GM12891 (cell line): ENCODE measurements at regions not wholly inside any gene's neighbourhood (a gene's known extent, or its start where the extent isn't known, plus 50 kb on each side); places are given as distances from the start of the nearest gene placed in this dataset.
A peak's percentile ranks its signal among the peaks of the same experiment; 100 is the strongest.

ENCODE experiments used
- DNase-seq: peaks from one replicate; pipeline ENCODE4 v3.0.0; 2011; ENCODE audit warnings: low spot score; ENCODE audit not compliant: insufficient read length
- FAIRE-seq: peaks from 2 replicates; lab custom pipeline; 2011; peaks lifted over from hg19 to GRCh38; lab: Jason Lieb, UNC
- PAX5 ChIP-seq: IDR thresholded peaks from 2 replicates; pipeline ENCODE4 v1.6.1; 2011; ENCODE audit warnings: low read length, moderate library complexity, mild to moderate bottlenecking; ENCODE audit not compliant: insufficient read depth, severe bottlenecking
- POLR2A ChIP-seq: IDR thresholded peaks from 2 replicates; pipeline ENCODE4 v1.6.1; 2011; ENCODE audit warnings: low read depth, low read length, control low read depth
- POLR2AphosphoS5 ChIP-seq: IDR thresholded peaks from 2 replicates; pipeline ENCODE4 v1.6.1; 2011; ENCODE audit warnings: low read depth, low read length, control low read depth
- POU2F2 ChIP-seq: IDR thresholded peaks from 2 replicates; pipeline ENCODE4 v1.6.1; 2011; ENCODE audit warnings: low read depth, mild to moderate bottlenecking, control low read depth, low read length, moderate library complexity
- SPI1 ChIP-seq: IDR thresholded peaks from 2 replicates; pipeline ENCODE4 v1.6.1; 2011; ENCODE audit warnings: low read depth, low read length, control low read depth
- TAF1 ChIP-seq: IDR thresholded peaks from 2 replicates; pipeline ENCODE4 v1.6.1; 2011; ENCODE audit warnings: low read depth, low read length, control low read depth

GRCh38 chr22:22403771-22404170 is 104.8 kb downstream of the ZNF280B start:
- peak; percentile 74 for FAIRE-seq

GRCh38 chr22:22404598-22405284 is 103.8 kb downstream of the ZNF280B start:
- FAIRE-seq (no peak), DNase-seq (no peak)
- TF ChIP-seq POLR2AphosphoS5 (no peak), SPI1 (peak; percentile 86)

More at GRCh38 chr22:22403771-22404170, 104.8 kb downstream of the ZNF280B start:
- TF ChIP-seq POU2F2: no peak
- TF ChIP-seq POLR2A: no peak
- no peak for TF ChIP-seq PAX5
- no peak for TF ChIP-seq TAF1
- no peak for TF ChIP-seq POLR2AphosphoS5
- TF ChIP-seq SPI1: no peak
- no peak for DNase-seq

GRCh38 chr22:22406445-22407027 is 102.0 kb downstream of the ZNF280B start:
- FAIRE-seq (no peak), DNase-seq (no peak)
- no peak for TF ChIP-seq POU2F2
- TF ChIP-seq TAF1: no peak
- TF ChIP-seq POLR2A: no peak
- TF ChIP-seq PAX5: no peak

GRCh38 chr22:22407061-22407460 is 101.5 kb downstream of the ZNF280B start:
- no peak for DNase-seq
- TF ChIP-seq PAX5 (no peak), SPI1 (no peak), POU2F2 (no peak), POLR2A (no peak), POLR2AphosphoS5 (no peak), TAF1 (no peak)
- FAIRE-seq: no peak

GRCh38 chr22:22408269-22408668 is 100.3 kb downstream of the ZNF280B start:
- TF ChIP-seq TAF1 (no peak), SPI1 (no peak), POU2F2 (no peak), PAX5 (no peak), POLR2A (no peak), POLR2AphosphoS5 (no peak)
- DNase-seq: no peak
- no peak for FAIRE-seq

- FAIRE-seq: peak; percentile 86
- DNase-seq: no peak
These were observed 99.5 kb downstream of the ZNF280B start for GRCh38 chr22:22408731-22409696.

GRCh38 chr22:22410121-22410520 is 98.4 kb downstream of the ZNF280B start:
- peak; percentile 93 for TF ChIP-seq SPI1
- TF ChIP-seq POLR2AphosphoS5: no peak
- no peak for DNase-seq
- peak; percentile 86 for FAIRE-seq

More at GRCh38 chr22:22408731-22409696, 99.5 kb downstream of the ZNF280B start:
- TF ChIP-seq TAF1: no peak
- TF ChIP-seq POU2F2: no peak
- TF ChIP-seq POLR2AphosphoS5: no peak
- no peak for TF ChIP-seq SPI1
- TF ChIP-seq PAX5: no peak
- no peak for TF ChIP-seq POLR2A

GRCh38 chr22:22410677-22411076 is 97.9 kb downstream of the ZNF280B start:
- no peak for FAIRE-seq
- TF ChIP-seq TAF1 (no peak), POU2F2 (no peak), POLR2AphosphoS5 (no peak), POLR2A (no peak), PAX5 (no peak), SPI1 (no peak)

GRCh38 chr22:22414266-22414665 is 94.3 kb downstream of the ZNF280B start:
- FAIRE-seq (no peak), DNase-seq (no peak)
- no peak for TF ChIP-seq POLR2AphosphoS5
- no peak for TF ChIP-seq SPI1
- no peak for TF ChIP-seq POLR2A
- no peak for TF ChIP-seq POU2F2
- no peak for TF ChIP-seq PAX5
- TF ChIP-seq TAF1: no peak

More at GRCh38 chr22:22410677-22411076, 97.9 kb downstream of the ZNF280B start:
- DNase-seq: no peak
